GM19438 (cell line): ENCODE measurements at regions not wholly inside any gene's neighbourhood (a gene's known extent, or its start where the extent isn't known, plus 50 kb on each side); places are given as distances from the start of the nearest gene placed in this dataset.
A peak's percentile ranks its signal among the peaks of the same experiment; 100 is the strongest.

Experiments used
- ATAC-seq: cut with Tn5 transposase; IDR thresholded peaks from one replicate; pipeline ENCODE4 v1.9.1; 2021; ENCODE audit warnings: low read depth; ENCODE audit not compliant: unreplicated experiment

- no peak for ATAC-seq
Observed at GRCh38 chr12:77724367-77724957, 106.2 kb upstream of the NAV3 start.

DNA sequence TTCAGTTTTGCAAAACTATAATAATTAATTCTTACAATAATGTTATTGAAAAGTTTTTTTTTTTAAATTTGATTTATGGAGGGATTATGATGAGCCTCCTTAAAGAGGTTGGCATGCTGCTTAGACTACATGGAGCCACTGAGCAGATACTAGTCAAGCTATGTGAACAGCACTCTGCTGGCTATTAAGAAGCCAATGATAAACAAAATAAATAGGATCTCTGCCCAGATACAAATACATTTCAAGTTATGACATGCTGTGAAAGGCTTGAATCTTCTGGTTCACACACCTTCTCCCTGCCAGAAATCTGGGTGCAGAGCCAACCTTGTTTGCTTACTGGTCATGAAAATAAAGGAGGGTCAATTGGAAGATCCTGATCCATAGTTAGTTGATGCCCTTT lies 107.4 kb upstream of the NAV3 start:
- no peak for ATAC-seq

DNA sequence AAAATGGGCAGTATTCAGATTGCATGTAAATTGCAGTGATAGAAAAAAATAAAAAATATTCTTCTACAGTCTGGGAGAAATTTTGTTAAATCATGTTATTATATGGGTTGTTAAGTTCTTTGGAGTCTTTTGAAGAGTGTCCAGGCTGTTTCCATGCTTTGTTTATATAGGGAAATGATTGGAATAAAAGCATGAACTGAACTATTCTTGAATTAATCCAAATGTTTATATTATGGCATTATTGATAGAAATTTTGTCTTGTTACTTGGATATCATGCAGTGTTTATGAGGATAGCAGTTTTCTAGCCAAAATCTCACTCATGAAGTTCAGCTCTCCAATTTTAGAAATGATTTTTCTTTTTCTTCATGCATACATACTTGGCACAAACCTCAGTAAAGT lies 108.2 kb upstream of the NAV3 start:
- ATAC-seq: no peak

GRCh38 chr12:77720258-77720657 lies 110.4 kb upstream of the NAV3 start:
- ATAC-seq: no peak

DNA sequence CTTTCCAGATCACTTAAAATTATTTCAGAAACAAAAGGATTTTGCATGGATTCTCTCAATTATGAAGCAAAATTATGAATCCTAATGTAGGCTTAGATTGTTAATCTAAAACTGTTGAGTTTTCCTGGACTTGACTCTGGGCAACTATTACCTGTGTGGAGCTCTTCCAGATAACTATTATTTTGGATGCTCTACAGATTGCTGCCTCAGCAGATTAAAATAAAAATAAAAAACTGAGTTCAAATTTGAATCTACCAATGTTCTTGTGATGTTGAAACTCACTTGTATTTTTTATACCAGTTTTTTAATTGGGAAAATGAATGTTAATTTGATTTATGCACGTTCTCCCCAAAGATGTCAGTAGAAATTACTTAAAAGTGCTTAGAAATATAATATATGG lies 120.5 kb upstream of the NAV3 start:
- no peak for ATAC-seq

- ATAC-seq: no peak
Observed at GRCh38 chr12:77697126-77697525, 133.6 kb upstream of the NAV3 start.

- ATAC-seq: no peak
Observed at GRCh38 chr12:77696183-77696582, 134.5 kb upstream of the NAV3 start.

DNA sequence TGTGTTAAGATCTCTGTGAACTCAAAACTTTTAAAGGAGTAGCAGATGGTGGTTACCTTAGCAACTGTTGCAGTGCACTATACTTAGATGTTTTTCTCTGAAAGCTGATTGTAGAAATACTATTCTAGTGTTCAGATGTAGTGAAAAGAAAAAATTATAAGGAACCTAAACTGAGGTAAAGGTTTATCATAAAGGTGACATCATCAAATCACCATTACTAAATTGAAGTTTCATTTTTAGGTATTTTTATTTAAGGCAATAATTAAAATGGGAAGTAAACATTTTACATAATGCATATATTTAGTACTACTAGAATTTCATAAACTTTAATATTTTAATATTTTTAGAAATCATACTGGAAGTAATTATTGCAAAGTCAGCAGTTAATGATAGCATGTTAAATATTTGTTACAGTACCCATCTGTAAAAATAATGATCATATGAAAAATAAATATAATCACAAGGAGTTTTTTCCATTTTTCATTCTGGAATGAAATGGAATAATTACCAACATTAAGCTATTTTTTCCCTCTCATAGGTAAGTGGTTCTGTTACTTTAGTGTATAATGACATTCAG lies 141.1 kb upstream of the NAV3 start:
- ATAC-seq: no peak

DNA sequence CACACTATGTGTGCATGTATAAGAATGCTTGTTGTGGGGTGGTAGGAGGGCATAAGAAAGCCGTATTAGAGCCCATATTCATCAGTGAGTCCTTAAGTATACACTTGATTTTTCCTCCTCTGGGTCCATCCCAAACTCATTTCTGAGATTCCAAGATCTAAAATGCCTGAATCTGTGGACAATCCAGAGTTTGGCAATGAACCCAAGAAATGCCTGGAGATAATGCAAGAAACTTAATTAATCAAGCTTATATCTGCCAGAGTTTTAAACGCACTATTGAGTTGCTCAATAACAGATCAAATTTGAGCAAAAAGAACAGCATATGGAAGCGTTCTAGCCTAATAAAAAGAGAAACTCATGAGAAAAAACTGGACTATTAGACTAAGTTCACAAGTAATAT lies 143.4 kb upstream of the NAV3 start:
- no peak for ATAC-seq

- ATAC-seq: no peak
Observed at GRCh38 chr12:77686760-77687159, 143.9 kb upstream of the NAV3 start.

DNA sequence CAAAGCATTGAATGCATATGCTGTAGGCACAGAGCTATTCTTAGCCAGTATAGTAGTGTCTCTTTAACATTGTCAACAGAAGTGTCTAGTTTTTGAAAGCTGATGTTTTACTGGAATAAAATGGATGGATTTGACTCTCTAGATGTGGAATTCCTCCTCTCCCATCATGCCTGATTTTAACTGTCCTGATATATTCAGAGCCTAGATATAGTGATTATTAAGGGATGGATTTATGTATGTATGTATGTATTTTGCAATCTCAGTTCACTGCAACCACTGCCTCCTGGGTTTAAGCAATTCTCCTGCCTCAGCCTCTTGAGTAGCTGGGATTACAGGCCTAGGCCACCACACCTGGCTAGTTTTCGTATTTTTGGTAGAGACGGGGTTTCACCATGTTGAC lies 144.8 kb upstream of the NAV3 start:
- ATAC-seq: no peak

DNA sequence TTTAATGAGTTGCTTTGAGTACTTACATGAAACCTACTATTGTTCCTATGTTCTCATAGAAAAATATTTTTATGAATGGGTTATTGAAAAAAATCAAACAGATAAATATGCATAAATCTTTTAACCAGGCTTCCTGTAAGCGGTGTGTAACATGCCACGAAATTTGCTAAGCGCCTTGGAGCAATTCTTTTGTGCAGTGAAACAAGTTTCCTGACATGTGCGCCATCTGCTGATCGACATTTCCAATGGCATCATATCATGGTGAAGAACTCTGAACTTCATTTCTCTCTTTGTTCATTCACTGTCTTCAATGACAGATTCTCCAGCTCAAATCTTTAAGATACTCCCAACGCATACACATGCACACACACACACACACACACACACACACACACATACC lies 145.6 kb upstream of the NAV3 start:
- ATAC-seq: peak; percentile 79

DNA sequence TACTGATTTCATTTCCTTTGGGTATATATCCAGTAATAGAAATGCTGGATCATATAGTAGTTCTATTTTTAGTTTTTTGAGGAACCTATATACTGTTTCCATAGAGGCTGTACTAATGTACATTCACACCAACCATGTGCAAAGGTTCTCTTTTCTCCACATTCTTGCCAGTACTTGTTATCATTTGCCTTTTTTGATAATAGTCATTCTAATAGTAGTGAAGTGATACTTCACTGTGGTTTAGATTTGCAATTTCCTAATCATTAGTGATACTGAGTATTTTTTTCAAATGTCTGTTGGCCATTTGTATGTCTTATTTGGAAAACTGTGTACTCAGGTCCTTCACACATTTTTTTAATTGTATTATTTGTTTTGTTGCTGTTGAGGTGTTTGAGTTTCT lies 148.2 kb upstream of the NAV3 start:
- no peak for ATAC-seq

- no peak for ATAC-seq
Observed at GRCh38 chr12:77681726-77682125, 149.0 kb upstream of the NAV3 start.

DNA sequence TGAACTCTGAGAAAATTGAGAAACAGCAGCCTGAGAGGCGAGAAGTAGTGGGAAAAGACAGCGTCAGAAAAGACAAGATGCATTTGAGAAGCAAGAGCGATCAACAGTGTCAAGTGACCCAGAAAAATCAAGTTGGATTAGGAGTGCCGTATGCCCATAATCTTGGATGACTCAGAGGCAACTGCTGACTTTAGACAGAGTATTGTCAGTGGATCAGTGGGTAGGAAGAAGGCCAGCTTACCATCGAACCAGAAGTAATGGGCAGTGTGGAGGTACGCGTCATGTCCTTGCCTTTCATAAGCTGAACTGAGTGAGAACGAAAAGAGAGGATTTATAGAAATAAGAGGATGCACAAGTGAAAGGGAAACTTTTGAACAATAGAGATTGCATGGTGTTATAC lies 151.0 kb upstream of the NAV3 start:
- ATAC-seq: no peak

DNA sequence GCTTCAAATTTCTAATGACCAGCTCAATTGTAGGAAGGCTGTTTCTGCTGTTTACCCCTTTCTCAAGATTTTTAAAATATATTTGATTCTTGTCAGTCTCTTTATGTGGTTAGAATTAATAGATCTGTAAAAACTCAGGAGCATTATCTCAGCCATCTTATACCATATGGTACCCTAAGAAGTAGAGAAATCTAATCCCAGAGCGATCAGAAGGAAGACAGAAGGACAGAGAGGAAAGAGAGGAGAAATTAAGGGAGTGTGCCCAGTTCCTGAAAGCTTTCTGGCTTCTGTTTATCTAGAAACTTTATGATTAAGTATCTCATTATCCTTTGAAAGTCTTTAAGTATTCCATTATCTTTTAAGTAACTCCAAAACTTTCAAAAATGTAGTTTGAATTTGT lies 152.1 kb upstream of the NAV3 start:
- ATAC-seq: no peak

- ATAC-seq: no peak
Observed at GRCh38 chr12:77667101-77667500, 163.6 kb upstream of the NAV3 start.

DNA sequence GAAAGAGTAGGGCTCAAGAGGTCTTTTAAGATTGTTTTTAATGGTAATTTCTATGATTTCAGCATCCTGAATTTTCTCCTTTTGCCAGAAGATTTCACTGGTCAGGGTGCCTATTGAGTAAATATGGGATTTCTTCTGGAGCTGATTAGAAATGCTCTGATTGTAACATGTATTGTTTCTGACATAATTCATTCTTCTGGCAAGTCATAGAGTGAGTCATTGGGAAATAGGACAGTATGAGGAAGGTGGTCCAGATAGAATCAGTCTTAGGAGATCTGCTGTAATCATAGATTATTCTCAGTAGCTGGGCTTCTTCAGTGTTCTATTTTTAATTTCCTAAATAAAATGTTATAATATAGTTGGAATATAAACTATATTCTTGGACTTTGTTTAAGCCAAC lies 182.0 kb upstream of the NAV3 start:
- ATAC-seq: no peak

GRCh38 chr12:77645966-77646598 lies 184.6 kb upstream of the NAV3 start:
- ATAC-seq: peak; percentile 90

GRCh38 chr12:77644915-77645605 lies 185.6 kb upstream of the NAV3 start:
- no peak for ATAC-seq

DNA sequence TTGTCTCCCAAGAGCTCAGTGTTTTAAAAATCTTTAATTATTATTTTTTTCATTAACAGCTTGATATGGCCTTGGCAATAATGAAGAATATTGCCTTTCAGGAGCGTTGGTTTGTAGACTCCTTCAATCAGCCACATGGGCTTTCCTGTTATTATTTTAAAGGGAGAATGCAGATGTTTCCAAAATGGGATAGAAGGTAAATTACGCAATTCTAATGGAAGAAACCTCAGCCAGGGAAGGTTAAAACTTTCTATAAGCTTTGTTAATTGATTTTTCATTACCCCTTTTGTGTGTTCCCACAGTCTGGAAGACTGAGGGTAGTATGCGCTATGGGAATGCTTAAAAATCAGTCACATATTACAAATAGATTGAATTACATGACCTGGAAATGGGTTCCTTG lies 188.4 kb upstream of the NAV3 start:
- no peak for ATAC-seq

GRCh38 chr12:77640356-77640755 lies 190.3 kb upstream of the NAV3 start:
- ATAC-seq: no peak
